Liver (tissue), 8 donors: ENCODE measurements at regions not wholly inside any gene's neighbourhood (a gene's known extent, or its start where the extent isn't known, plus 50 kb on each side); places are given as distances from the start of the nearest gene placed in this dataset.

Experiments
- DNase-seq: peaks from one replicate; pipeline ENCODE4 v3.0.0-alpha.2; 2017; ENCODE audit warnings: low spot score
- H3K27ac ChIP-seq, 2 donors: one replicate each; pipeline ENCODE4 v1.7.0; 2013; ENCODE audit warnings: inconsistent platforms in 2 of 2, low read length in 2 of 2, control low read depth in 1 of 2, low read depth in 1 of 2, mild to moderate bottlenecking in 1 of 2
- H3K27me3 ChIP-seq, 4 donors: one replicate each; pipeline versions ENCODE4 v1.6.1 to v1.7.0; 2013; ENCODE audit warnings: low read length in 3 of 4, inconsistent platforms in 1 of 4, mild to moderate bottlenecking in 1 of 4, moderate library complexity in 1 of 4; ENCODE audit not compliant: control insufficient read depth in 4 of 4, insufficient read depth in 4 of 4
- H3K36me3 ChIP-seq, 4 donors: one replicate each; pipeline versions ENCODE4 v1.6.1 to v1.7.0; 2013; ENCODE audit warnings: low read length in 3 of 4, mild to moderate bottlenecking in 3 of 4, low read depth in 1 of 4, moderate library complexity in 1 of 4; ENCODE audit not compliant: control insufficient read depth in 4 of 4, insufficient read depth in 3 of 4
- H3K4me1 ChIP-seq, 4 donors: one replicate each; pipeline versions ENCODE4 v1.6.1 to v1.7.0; 2013; ENCODE audit warnings: low read length in 3 of 4, mild to moderate bottlenecking in 3 of 4, moderate library complexity in 1 of 4; ENCODE audit not compliant: control insufficient read depth in 4 of 4, insufficient read depth in 4 of 4
- H3K4me3 ChIP-seq, 3 donors: one replicate each; pipeline versions ENCODE4 v1.6.1 to v1.7.0; 2013; ENCODE audit warnings: low read length in 3 of 3, control low read depth in 1 of 3, low read depth in 1 of 3, mild to moderate bottlenecking in 1 of 3
- H3K9ac ChIP-seq, 2 donors: one replicate each; pipeline ENCODE4 v1.7.0; 2013; ENCODE audit warnings: low read length in 2 of 2, mild to moderate bottlenecking in 2 of 2, moderate library complexity in 2 of 2, control low read depth in 1 of 2, low read depth in 1 of 2
- H3K9me3 ChIP-seq, 4 donors: one replicate each; pipeline versions ENCODE4 v1.6.1 to v1.7.0; 2013; ENCODE audit warnings: low read length in 3 of 4; ENCODE audit not compliant: control insufficient read depth in 4 of 4
- EGR1 ChIP-seq, 2 donors: IDR thresholded peaks; 2 replicates each; pipeline ENCODE4 v1.6.1; 2016 to 2018; ENCODE audit warnings: antibody characterized with exemption in 2 of 2, low read depth in 2 of 2
- FOXA1 ChIP-seq: IDR thresholded peaks from 2 replicates; pipeline ENCODE4 v1.6.1; 2016; ENCODE audit warnings: antibody characterized with exemption
- FOXA2 ChIP-seq: IDR thresholded peaks from 2 replicates; pipeline ENCODE4 v1.6.1; 2016; ENCODE audit warnings: antibody characterized with exemption
- GABPA ChIP-seq, 2 donors: IDR thresholded peaks in 1 of 2; conservative IDR thresholded peaks in 1 of 2; 2 replicates each; pipeline ENCODE4 v1.6.1; 2016; ENCODE audit warnings: antibody characterized with exemption in 2 of 2, mild to moderate bottlenecking in 1 of 2, moderate library complexity in 1 of 2
- HNF4A ChIP-seq, 2 donors: conservative IDR thresholded peaks; 2 replicates each; pipeline ENCODE4 v1.6.1; 2016; ENCODE audit warnings: antibody characterized with exemption in 2 of 2, mild to moderate bottlenecking in 2 of 2
- HNF4G ChIP-seq: IDR thresholded peaks from 2 replicates; pipeline ENCODE4 v1.6.1; 2016; ENCODE audit warnings: antibody characterized with exemption
- JUND ChIP-seq, 2 donors: IDR thresholded peaks; 2 replicates each; pipeline ENCODE4 v1.6.1; 2016; ENCODE audit warnings: antibody characterized with exemption in 2 of 2
- NR2F2 ChIP-seq: IDR thresholded peaks from 2 replicates; pipeline ENCODE4 v1.6.1; 2016; ENCODE audit warnings: antibody characterized with exemption
- RAD21 ChIP-seq, 2 donors: IDR thresholded peaks; 2 replicates each; pipeline ENCODE4 v1.6.1; 2016; ENCODE audit warnings: antibody characterized with exemption in 2 of 2, mild to moderate bottlenecking in 2 of 2
- RXRA ChIP-seq, 2 donors: IDR thresholded peaks; 2 replicates each; pipeline ENCODE4 v1.6.1; 2017 to 2018; ENCODE audit warnings: antibody characterized with exemption in 2 of 2, mild to moderate bottlenecking in 1 of 2
- SP1 ChIP-seq: IDR thresholded peaks from 2 replicates; pipeline ENCODE4 v1.6.1; 2018; ENCODE audit warnings: antibody characterized with exemption, mild to moderate bottlenecking
- TAF1 ChIP-seq: conservative IDR thresholded peaks from 2 replicates; pipeline ENCODE4 v1.6.1; 2016; ENCODE audit warnings: antibody characterized with exemption, mild to moderate bottlenecking
- YY1 ChIP-seq: IDR thresholded peaks from 2 replicates; pipeline ENCODE4 v1.6.1; 2016; ENCODE audit warnings: antibody characterized with exemption, mild to moderate bottlenecking
- WGBS: extraction: QIAGEN DNeasy Blood & Tissue Kit; methylation state at CpG from one replicate; pipeline ENCODE4 v1.1.7; 2013; 5-methylcytosine and 5-hydroxymethylcytosine counted together
- TF ChIP-seq, protein P1 (sequence below): IDR thresholded peaks from 2 replicates; pipeline ENCODE4 v1.6.1; 2016; ENCODE audit warnings: antibody characterized with exemption
- TF ChIP-seq, protein P2 (sequence below): IDR thresholded peaks from 2 replicates; pipeline ENCODE4 v1.6.1; 2016; ENCODE audit warnings: antibody characterized with exemption, mild to moderate bottlenecking
- TF ChIP-seq, protein P3 (sequence below): fragments of 150-350 bp; IDR thresholded peaks from 2 replicates; pipeline ENCODE4 v1.5.1; 2017; ENCODE audit warnings: improper control_type of control experiment, low read depth, low read length; ENCODE audit not compliant: missing input control
- TF ChIP-seq, protein P4 (sequence below): IDR thresholded peaks from 2 replicates; pipeline ENCODE4 v1.6.1; 2016; ENCODE audit warnings: antibody characterized with exemption
- donor health status: healthy.
- donor health status: healthy.
- donor health status: healthy.
- donor health status: healthy.
- donor health status: healthy.

DNA sequence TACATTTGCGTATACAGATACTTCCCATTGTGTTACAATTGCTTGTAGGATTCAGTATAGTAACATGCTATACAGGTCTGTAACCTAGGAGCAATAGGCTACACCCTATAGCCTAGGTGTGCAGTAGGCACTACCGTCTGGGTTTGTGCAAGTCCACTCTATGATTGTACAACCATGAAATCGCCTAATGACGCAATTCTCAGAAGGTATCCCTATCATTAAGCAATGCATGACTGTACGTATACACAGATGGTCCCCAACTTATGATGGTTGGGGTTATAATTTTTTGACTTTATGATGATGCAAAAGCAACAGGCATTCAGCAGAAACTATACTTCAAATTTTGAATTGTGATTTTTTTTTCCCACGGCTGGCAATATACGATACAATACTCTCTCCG is 458.2 kb upstream of the NOX3 start:
- no peak for TF ChIP-seq NR2F2
- no peak for TF ChIP-seq HNF4A (conservative IDR thresholded peaks at IDR 0.05)
- no peak for TF ChIP-seq TAF1
- no peak for TF ChIP-seq FOXA1
- TF ChIP-seq, protein P1, sequence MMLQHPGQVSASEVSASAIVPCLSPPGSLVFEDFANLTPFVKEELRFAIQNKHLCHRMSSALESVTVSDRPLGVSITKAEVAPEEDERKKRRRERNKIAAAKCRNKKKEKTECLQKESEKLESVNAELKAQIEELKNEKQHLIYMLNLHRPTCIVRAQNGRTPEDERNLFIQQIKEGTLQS, result no peak
- TF ChIP-seq SP1, result no peak
- TF ChIP-seq JUND (IDR thresholded peaks at IDR 0.05), result no peak
- no peak for TF ChIP-seq GABPA (IDR thresholded peaks at IDR 0.05 in 1 of 2, conservative IDR thresholded peaks at IDR 0.05 in 1 of 2)
- TF ChIP-seq HNF4G, result no peak
- Histone ChIP-seq H3K4me1 (no peaks in the 10 kb centered on the region), H3K9me3 (peaks cover 0 to 3% (median 1%) of the 10 kb centered on the region in 4 donors), H3K36me3 (no peaks in the 10 kb centered on the region), H3K4me3 (no peak overlapping the region), H3K9ac (no peak overlapping the region), H3K27me3 (peaks cover 0 to 3% (median 0%) of the 10 kb centered on the region in 4 donors), H3K27ac (no peak overlapping the region)
- 89% methylated on average over 8 of the region's 8 CpGs for WGBS
- no peak for DNase-seq

DNA sequence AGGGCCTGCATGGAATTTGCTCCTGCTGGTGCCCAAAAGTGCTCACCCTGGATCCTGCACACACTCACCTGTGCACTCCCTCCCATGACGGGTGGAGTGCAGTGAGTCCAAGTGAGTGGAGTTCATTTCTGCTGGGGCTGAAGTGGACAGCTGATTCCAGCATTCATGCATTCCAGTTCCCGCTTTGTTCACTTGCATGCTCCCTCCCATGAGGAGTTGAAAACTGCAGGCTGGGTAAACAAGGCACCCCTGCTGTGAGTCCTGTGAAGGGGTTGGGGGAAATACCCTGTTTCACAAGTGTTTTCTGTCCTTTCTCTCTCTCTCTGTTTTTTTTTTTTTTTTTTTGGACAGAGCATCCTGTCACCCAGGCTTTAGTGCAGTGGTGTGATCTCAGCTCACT is 454.1 kb upstream of the NOX3 start:
- Histone ChIP-seq H3K4me3 (no peak overlapping the region), H3K27ac (no peak overlapping the region), H3K9ac (no peak overlapping the region), H3K4me1 (no peaks in the 10 kb centered on the region), H3K27me3 (peaks cover 0 to 3% (median 0%) of the 10 kb centered on the region in 4 donors), H3K36me3 (no peaks in the 10 kb centered on the region), H3K9me3 (peaks cover 0 to 3% (median 1%) of the 10 kb centered on the region in 4 donors)
- TF ChIP-seq, protein P2, sequence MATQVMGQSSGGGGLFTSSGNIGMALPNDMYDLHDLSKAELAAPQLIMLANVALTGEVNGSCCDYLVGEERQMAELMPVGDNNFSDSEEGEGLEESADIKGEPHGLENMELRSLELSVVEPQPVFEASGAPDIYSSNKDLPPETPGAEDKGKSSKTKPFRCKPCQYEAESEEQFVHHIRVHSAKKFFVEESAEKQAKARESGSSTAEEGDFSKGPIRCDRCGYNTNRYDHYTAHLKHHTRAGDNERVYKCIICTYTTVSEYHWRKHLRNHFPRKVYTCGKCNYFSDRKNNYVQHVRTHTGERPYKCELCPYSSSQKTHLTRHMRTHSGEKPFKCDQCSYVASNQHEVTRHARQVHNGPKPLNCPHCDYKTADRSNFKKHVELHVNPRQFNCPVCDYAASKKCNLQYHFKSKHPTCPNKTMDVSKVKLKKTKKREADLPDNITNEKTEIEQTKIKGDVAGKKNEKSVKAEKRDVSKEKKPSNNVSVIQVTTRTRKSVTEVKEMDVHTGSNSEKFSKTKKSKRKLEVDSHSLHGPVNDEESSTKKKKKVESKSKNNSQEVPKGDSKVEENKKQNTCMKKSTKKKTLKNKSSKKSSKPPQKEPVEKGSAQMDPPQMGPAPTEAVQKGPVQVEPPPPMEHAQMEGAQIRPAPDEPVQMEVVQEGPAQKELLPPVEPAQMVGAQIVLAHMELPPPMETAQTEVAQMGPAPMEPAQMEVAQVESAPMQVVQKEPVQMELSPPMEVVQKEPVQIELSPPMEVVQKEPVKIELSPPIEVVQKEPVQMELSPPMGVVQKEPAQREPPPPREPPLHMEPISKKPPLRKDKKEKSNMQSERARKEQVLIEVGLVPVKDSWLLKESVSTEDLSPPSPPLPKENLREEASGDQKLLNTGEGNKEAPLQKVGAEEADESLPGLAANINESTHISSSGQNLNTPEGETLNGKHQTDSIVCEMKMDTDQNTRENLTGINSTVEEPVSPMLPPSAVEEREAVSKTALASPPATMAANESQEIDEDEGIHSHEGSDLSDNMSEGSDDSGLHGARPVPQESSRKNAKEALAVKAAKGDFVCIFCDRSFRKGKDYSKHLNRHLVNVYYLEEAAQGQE, result no peak
- TF ChIP-seq SP1, result no peak
- TF ChIP-seq, protein P1, result no peak
- no peak for DNase-seq
- WGBS, result 75% methylated on average over 2 of the region's 2 CpGs

DNA sequence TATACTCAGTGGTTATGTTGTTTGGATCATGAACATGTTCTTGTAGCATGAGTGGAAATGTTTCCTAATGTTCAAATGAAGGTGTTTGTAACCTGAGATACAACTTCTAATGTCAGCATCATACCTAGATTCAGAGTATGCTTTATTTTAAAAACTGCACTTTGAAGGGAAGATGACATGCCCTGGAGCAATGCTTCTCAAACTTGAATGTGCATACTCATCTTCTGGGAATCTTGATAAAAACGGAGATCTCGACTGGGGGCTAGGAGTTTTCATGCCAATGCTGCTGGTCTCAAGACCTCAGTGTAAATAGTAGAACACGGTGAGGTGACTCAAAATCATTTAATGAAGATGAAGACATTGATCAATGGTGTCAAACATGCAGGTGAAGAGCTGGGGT is 440.0 kb upstream of the NOX3 start:
- H3K36me3 ChIP-seq, result no peaks in the 10 kb centered on the region
- no peaks in the 10 kb centered on the region for H3K27me3 ChIP-seq
- 52% methylated on average over 3 of the region's 3 CpGs for WGBS
- no peak overlapping the region for H3K4me3 ChIP-seq
- no peak overlapping the region for H3K9ac ChIP-seq
- no peak for DNase-seq
- no peak overlapping the region for H3K27ac ChIP-seq
- H3K9me3 ChIP-seq, result no peaks in the 10 kb centered on the region
- H3K4me1 ChIP-seq, result no peaks in the 10 kb centered on the region
- no peak for TF ChIP-seq GABPA (IDR thresholded peaks at IDR 0.05 in 1 of 2, conservative IDR thresholded peaks at IDR 0.05 in 1 of 2)
- TF ChIP-seq FOXA2, result no peak
- TF ChIP-seq YY1, result no peak
- TF ChIP-seq EGR1 (IDR thresholded peaks at IDR 0.05; ENCODE audit: low read depth in 2 of 2), result no peak
- TF ChIP-seq HNF4G, result no peak
- TF ChIP-seq, protein P3, sequence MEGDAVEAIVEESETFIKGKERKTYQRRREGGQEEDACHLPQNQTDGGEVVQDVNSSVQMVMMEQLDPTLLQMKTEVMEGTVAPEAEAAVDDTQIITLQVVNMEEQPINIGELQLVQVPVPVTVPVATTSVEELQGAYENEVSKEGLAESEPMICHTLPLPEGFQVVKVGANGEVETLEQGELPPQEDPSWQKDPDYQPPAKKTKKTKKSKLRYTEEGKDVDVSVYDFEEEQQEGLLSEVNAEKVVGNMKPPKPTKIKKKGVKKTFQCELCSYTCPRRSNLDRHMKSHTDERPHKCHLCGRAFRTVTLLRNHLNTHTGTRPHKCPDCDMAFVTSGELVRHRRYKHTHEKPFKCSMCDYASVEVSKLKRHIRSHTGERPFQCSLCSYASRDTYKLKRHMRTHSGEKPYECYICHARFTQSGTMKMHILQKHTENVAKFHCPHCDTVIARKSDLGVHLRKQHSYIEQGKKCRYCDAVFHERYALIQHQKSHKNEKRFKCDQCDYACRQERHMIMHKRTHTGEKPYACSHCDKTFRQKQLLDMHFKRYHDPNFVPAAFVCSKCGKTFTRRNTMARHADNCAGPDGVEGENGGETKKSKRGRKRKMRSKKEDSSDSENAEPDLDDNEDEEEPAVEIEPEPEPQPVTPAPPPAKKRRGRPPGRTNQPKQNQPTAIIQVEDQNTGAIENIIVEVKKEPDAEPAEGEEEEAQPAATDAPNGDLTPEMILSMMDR, result no peak
- TF ChIP-seq, protein P4, sequence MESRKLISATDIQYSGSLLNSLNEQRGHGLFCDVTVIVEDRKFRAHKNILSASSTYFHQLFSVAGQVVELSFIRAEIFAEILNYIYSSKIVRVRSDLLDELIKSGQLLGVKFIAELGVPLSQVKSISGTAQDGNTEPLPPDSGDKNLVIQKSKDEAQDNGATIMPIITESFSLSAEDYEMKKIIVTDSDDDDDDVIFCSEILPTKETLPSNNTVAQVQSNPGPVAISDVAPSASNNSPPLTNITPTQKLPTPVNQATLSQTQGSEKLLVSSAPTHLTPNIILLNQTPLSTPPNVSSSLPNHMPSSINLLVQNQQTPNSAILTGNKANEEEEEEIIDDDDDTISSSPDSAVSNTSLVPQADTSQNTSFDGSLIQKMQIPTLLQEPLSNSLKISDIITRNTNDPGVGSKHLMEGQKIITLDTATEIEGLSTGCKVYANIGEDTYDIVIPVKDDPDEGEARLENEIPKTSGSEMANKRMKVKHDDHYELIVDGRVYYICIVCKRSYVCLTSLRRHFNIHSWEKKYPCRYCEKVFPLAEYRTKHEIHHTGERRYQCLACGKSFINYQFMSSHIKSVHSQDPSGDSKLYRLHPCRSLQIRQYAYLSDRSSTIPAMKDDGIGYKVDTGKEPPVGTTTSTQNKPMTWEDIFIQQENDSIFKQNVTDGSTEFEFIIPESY, result no peak
- no peak for TF ChIP-seq NR2F2
- TF ChIP-seq, protein P1, result no peak
- no peak for TF ChIP-seq RXRA (IDR thresholded peaks at IDR 0.05)
- no peak for TF ChIP-seq RAD21 (IDR thresholded peaks at IDR 0.05)
